Adrenal gland (tissue), 5 donors: ENCODE measurements at regions not wholly inside any gene's neighbourhood (a gene's known extent, or its start where the extent isn't known, plus 50 kb on each side); places are given as distances from the start of the nearest gene placed in this dataset.

Source experiments
- POLR2A ChIP-seq, 2 donors: fragments of 450-650 bp; IDR thresholded peaks; one replicate each; pipeline ENCODE4 v1.6.1; 2017; ENCODE audit warnings: antibody characterized with exemption in 2 of 2, mild to moderate bottlenecking in 2 of 2, moderate library complexity in 1 of 2
- TF ChIP-seq, protein P1 (sequence below), 6 experiments: fragments of 450-650 bp in 4 of 6; fragments of 200-600 bp in 2 of 6; sonication (generic) in 1 of 6; IDR thresholded peaks; 1 replicate in 5 of 6; 2 replicates in 1 of 6; pipeline versions ENCODE4 v1.5.1 to v1.8.0; 2016 to 2021; ENCODE audit warnings: antibody characterized with exemption in 6 of 6, mild to moderate bottlenecking in 2 of 6, moderate library complexity in 1 of 6
- donor health status: DM: no; HTN: no; CAD: no.

DNA sequence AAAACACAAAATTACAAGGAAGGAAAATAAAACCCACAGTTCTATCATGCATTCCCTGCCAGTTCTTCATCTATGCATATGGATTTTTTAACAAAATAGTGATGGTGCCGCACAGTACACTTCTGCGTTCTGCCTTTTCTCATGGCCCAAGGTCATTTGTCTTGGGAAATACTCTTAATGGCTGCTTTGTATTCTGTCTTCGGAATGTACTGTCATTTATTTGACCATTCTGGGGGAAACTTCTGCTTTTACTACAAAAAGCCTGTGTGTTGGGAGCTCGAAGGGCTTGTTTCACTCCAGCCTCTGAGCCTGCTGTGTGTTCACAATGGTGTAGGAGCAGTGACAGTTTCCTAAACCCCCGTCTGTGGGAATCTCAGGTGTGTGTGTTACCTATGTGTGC, 82.8 kb upstream of the SEC14L1 start:
- TF ChIP-seq, protein P1, sequence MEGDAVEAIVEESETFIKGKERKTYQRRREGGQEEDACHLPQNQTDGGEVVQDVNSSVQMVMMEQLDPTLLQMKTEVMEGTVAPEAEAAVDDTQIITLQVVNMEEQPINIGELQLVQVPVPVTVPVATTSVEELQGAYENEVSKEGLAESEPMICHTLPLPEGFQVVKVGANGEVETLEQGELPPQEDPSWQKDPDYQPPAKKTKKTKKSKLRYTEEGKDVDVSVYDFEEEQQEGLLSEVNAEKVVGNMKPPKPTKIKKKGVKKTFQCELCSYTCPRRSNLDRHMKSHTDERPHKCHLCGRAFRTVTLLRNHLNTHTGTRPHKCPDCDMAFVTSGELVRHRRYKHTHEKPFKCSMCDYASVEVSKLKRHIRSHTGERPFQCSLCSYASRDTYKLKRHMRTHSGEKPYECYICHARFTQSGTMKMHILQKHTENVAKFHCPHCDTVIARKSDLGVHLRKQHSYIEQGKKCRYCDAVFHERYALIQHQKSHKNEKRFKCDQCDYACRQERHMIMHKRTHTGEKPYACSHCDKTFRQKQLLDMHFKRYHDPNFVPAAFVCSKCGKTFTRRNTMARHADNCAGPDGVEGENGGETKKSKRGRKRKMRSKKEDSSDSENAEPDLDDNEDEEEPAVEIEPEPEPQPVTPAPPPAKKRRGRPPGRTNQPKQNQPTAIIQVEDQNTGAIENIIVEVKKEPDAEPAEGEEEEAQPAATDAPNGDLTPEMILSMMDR (IDR thresholded peaks at IDR 0.05), result no peak
- no peak for TF ChIP-seq POLR2A (IDR thresholded peaks at IDR 0.05)
